Endodermal cell (in vitro differentiated cells): ENCODE measurements at regions not wholly inside any gene's neighbourhood (a gene's known extent, or its start where the extent isn't known, plus 50 kb on each side); places are given as distances from the start of the nearest gene placed in this dataset.

Experiments
- DNase-seq: peaks from one replicate; pipeline ENCODE4 v3.0.0-alpha.2; 2017
- H3K27ac ChIP-seq: 2 replicates; pipeline ENCODE4 v1.5.1; 2013; ENCODE audit warnings: mild to moderate bottlenecking, low read depth, low read length, moderate library complexity
- H3K27me3 ChIP-seq: 2 replicates; pipeline ENCODE4 v1.6.1; 2013; ENCODE audit warnings: mild to moderate bottlenecking, low read length, moderate library complexity; ENCODE audit not compliant: insufficient read depth, control insufficient read depth, poor library complexity, severe bottlenecking
- H3K36me3 ChIP-seq: 2 replicates; pipeline ENCODE4 v1.7.0; 2013; ENCODE audit warnings: mild to moderate bottlenecking, low read length, moderate library complexity; ENCODE audit not compliant: control insufficient read depth, insufficient read depth
- H3K4me1 ChIP-seq: one replicate; pipeline ENCODE4 v1.7.0; 2013; ENCODE audit warnings: low read length; ENCODE audit not compliant: control insufficient read depth, insufficient read depth
- H3K4me3 ChIP-seq: 2 replicates; pipeline ENCODE4 v1.5.1; 2013; ENCODE audit warnings: mild to moderate bottlenecking, low read length, moderate library complexity
- H3K9ac ChIP-seq: 2 replicates; pipeline ENCODE4 v1.6.1; 2013; ENCODE audit warnings: mild to moderate bottlenecking, low read length, moderate library complexity; ENCODE audit not compliant: poor library complexity, severe bottlenecking; ENCODE audit errors: extremely low read depth
- H3K9me3 ChIP-seq: 2 replicates; pipeline ENCODE4 v1.6.1; 2013; ENCODE audit warnings: mild to moderate bottlenecking, low read length, moderate library complexity; ENCODE audit not compliant: control insufficient read depth
- H3K27ac Mint-ChIP-seq: 2 replicates; pipeline ENCODE4 v1.8.0; 2020; ENCODE audit warnings: mixed read lengths
- H3K27me3 Mint-ChIP-seq: 2 replicates; pipeline ENCODE4 v1.8.0; 2021; ENCODE audit warnings: mild to moderate bottlenecking, mixed read lengths; ENCODE audit not compliant: insufficient read depth
- H3K36me3 Mint-ChIP-seq: 2 replicates; pipeline ENCODE4 v1.8.0; 2020; ENCODE audit warnings: low read depth, mixed read lengths
- H3K4me1 Mint-ChIP-seq: 2 replicates; pipeline ENCODE4 v1.8.0; 2020; ENCODE audit warnings: mixed read lengths
- H3K4me3 Mint-ChIP-seq: 2 replicates; pipeline ENCODE4 v1.8.0; 2020; ENCODE audit warnings: mild to moderate bottlenecking, moderate library complexity, mixed read lengths
- H3K9me3 Mint-ChIP-seq: 2 replicates; pipeline ENCODE4 v1.8.0; 2020; ENCODE audit warnings: mild to moderate bottlenecking, mixed read lengths
- WGBS, 2 experiments: methylation state at CpG; one replicate each; pipeline versions ENCODE4 v1.1.5 to v1.1.7; 2013; ENCODE audit warnings: missing lambda C conversion rate in 2 of 2, mixed read lengths in 1 of 2; ENCODE audit not compliant: insufficient coverage in 1 of 2, insufficient read length in 1 of 2; 5-methylcytosine and 5-hydroxymethylcytosine counted together
- TF ChIP-seq, protein P1 (sequence below): fragments of 200-600 bp; sonication (generic); conservative IDR thresholded peaks from 2 replicates; pipeline ENCODE4 v1.5.0; 2021; ENCODE audit warnings: antibody characterized with exemption, mild to moderate bottlenecking

DNA sequence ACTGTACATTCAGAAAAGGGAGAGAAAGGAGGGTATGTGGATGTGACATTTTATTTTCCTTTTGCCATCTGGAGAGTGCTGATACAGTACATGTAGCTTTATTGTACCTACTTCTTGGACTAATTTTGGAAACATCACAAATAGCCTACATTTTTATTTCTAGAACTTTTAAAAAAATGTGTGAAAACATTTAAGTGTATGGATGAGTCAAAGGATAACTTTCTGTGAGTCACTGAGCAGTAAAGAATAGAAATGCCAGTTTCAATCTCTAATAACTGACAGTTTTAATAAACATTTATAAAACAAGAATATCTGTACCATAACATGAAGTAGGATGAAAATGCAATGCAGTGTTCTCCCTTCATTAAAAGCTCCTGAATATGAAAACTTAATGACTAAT is 374.4 kb upstream of the NWD2 start:
- no peaks in the 10 kb centered on the region for H3K36me3 Mint-ChIP-seq
- Histone ChIP-seq H3K4me3 (no peak overlapping the region), H3K4me1 (peaks cover 3% of the 10 kb centered on the region), H3K9me3 (no peaks in the 10 kb centered on the region), H3K9ac (no peak overlapping the region), H3K36me3 (no peaks in the 10 kb centered on the region), H3K27ac (no peak overlapping the region), H3K27me3 (no peaks in the 10 kb centered on the region)
- H3K27me3 Mint-ChIP-seq = no peaks in the 10 kb centered on the region
- no peak for DNase-seq
- no peak overlapping the region for H3K27ac Mint-ChIP-seq
- TF ChIP-seq, protein P1, sequence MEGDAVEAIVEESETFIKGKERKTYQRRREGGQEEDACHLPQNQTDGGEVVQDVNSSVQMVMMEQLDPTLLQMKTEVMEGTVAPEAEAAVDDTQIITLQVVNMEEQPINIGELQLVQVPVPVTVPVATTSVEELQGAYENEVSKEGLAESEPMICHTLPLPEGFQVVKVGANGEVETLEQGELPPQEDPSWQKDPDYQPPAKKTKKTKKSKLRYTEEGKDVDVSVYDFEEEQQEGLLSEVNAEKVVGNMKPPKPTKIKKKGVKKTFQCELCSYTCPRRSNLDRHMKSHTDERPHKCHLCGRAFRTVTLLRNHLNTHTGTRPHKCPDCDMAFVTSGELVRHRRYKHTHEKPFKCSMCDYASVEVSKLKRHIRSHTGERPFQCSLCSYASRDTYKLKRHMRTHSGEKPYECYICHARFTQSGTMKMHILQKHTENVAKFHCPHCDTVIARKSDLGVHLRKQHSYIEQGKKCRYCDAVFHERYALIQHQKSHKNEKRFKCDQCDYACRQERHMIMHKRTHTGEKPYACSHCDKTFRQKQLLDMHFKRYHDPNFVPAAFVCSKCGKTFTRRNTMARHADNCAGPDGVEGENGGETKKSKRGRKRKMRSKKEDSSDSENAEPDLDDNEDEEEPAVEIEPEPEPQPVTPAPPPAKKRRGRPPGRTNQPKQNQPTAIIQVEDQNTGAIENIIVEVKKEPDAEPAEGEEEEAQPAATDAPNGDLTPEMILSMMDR = no peak
- H3K4me3 Mint-ChIP-seq = no peak overlapping the region
- peaks cover 33% of the 10 kb centered on the region for H3K4me1 Mint-ChIP-seq
- H3K9me3 Mint-ChIP-seq = no peaks in the 10 kb centered on the region

DNA sequence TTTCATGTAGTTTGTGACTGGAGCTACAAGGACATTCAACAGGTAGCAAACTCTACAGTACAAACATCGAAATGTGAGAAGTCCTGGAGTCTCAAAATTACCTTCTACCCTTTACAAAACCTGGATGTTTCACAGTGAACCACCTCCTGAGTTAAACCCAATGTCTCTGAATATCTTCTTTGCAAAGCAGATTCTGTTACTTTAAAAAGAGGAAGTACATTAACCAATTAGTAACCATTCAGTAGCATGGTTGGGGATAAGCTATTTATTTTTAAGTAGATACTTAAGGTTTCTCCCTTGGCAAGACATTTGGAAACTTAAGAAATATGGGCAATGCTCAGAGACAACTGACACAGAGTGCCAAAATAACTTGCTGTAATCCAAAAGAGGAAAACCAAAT is 371.9 kb upstream of the NWD2 start:
- Histone ChIP-seq H3K27me3 (no peaks in the 10 kb centered on the region), H3K4me1 (peaks cover 3% of the 10 kb centered on the region), H3K36me3 (no peaks in the 10 kb centered on the region), H3K9ac (no peak overlapping the region), H3K27ac (no peak overlapping the region), H3K4me3 (no peak overlapping the region), H3K9me3 (no peaks in the 10 kb centered on the region)
- no peak overlapping the region for H3K4me3 Mint-ChIP-seq
- no peaks in the 10 kb centered on the region for H3K27me3 Mint-ChIP-seq
- no peak for DNase-seq
- no peak overlapping the region for H3K27ac Mint-ChIP-seq
- 86% methylated on average over 1 of the region's 1 CpG; no CpG with 5 or more reads in 1 of the 2 experiments for WGBS, 2 experiments
- H3K9me3 Mint-ChIP-seq = no peaks in the 10 kb centered on the region
- TF ChIP-seq, protein P1 = no peak
- H3K4me1 Mint-ChIP-seq = peaks cover 33% of the 10 kb centered on the region
- no peaks in the 10 kb centered on the region for H3K36me3 Mint-ChIP-seq

DNA sequence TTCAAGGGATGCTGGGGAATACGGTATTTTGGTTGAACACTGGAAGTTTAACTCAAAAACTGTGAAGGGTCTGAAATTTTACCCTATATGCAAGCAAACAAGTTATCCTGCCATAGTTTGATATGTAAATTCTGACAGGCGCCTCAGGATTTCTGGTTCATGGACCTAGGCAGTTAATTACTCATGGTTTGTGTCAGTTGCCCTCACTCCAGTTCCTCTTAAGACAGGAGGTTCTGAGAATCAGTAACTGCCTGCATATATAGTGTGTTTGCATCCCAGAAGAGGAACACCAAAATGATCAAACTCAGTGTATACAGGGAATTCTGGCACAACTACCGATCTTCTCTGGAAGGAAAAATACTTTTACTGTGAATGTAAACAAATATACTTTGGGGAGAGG is 360.4 kb upstream of the NWD2 start:
- TF ChIP-seq, protein P1 = no peak
- H3K27ac ChIP-seq = no peak overlapping the region
- Mint-ChIP-seq H3K4me3 (no peak overlapping the region), H3K27ac (no peak overlapping the region), H3K9me3 (peaks cover 19% of the 10 kb centered on the region), H3K27me3 (no peaks in the 10 kb centered on the region), H3K4me1 (peaks cover 5% of the 10 kb centered on the region), H3K36me3 (no peaks in the 10 kb centered on the region)
- H3K27me3 ChIP-seq = no peaks in the 10 kb centered on the region
- peaks cover 18% of the 10 kb centered on the region for H3K9me3 ChIP-seq
- no peak for DNase-seq
- H3K4me1 ChIP-seq = no peaks in the 10 kb centered on the region
- H3K36me3 ChIP-seq = no peaks in the 10 kb centered on the region
- WGBS, 2 experiments = 94 to 100% methylated on average over 2 to 3 of the region's 3 CpGs
- H3K9ac ChIP-seq = no peak overlapping the region
- H3K4me3 ChIP-seq = no peak overlapping the region
